ENCODE measurements at regions not wholly inside any gene's neighbourhood (a gene's known extent, or its start where the extent isn't known, plus 50 kb on each side); places are given as distances from the start of the nearest gene placed in this dataset.
A peak's percentile ranks its signal among the peaks of the same experiment; 100 is the strongest.

GRCh38 chr5:8034852-8035251, 165.9 kb downstream of the MTRR start:
- TF ChIP-seq, protein P1, sequence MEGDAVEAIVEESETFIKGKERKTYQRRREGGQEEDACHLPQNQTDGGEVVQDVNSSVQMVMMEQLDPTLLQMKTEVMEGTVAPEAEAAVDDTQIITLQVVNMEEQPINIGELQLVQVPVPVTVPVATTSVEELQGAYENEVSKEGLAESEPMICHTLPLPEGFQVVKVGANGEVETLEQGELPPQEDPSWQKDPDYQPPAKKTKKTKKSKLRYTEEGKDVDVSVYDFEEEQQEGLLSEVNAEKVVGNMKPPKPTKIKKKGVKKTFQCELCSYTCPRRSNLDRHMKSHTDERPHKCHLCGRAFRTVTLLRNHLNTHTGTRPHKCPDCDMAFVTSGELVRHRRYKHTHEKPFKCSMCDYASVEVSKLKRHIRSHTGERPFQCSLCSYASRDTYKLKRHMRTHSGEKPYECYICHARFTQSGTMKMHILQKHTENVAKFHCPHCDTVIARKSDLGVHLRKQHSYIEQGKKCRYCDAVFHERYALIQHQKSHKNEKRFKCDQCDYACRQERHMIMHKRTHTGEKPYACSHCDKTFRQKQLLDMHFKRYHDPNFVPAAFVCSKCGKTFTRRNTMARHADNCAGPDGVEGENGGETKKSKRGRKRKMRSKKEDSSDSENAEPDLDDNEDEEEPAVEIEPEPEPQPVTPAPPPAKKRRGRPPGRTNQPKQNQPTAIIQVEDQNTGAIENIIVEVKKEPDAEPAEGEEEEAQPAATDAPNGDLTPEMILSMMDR (IDR thresholded peaks at IDR 0.05; ENCODE audit: low read depth, low read length): no peak
- H3K4me3 ChIP-seq (replicated peaks in 1 of 2; ENCODE audit: low read depth in 2 of 2, low read length in 2 of 2): no peak overlapping the region

GRCh38 chr5:8048920-8049319, 180.0 kb downstream of the MTRR start:
- TF ChIP-seq, protein P1 (IDR thresholded peaks at IDR 0.05; ENCODE audit: low read depth, low read length): no peak
- no peak overlapping the region for H3K4me3 ChIP-seq (replicated peaks in 1 of 2; ENCODE audit: low read depth in 2 of 2, low read length in 2 of 2)
- no peak for DNase-seq (ENCODE audit: low read depth in 2 of 2)

More at GRCh38 chr5:8034852-8035251, 165.9 kb downstream of the MTRR start:
- DNase-seq (ENCODE audit: low read depth in 2 of 2): no peak

GRCh38 chr5:8050616-8051175, 181.7 kb downstream of the MTRR start:
- no peak overlapping the region for H3K4me3 ChIP-seq (replicated peaks in 1 of 2; ENCODE audit: low read depth in 2 of 2, low read length in 2 of 2)
- TF ChIP-seq, protein P1 (IDR thresholded peaks at IDR 0.05; ENCODE audit: low read depth, low read length): no peak
- no peak for DNase-seq (ENCODE audit: low read depth in 2 of 2)

DNA sequence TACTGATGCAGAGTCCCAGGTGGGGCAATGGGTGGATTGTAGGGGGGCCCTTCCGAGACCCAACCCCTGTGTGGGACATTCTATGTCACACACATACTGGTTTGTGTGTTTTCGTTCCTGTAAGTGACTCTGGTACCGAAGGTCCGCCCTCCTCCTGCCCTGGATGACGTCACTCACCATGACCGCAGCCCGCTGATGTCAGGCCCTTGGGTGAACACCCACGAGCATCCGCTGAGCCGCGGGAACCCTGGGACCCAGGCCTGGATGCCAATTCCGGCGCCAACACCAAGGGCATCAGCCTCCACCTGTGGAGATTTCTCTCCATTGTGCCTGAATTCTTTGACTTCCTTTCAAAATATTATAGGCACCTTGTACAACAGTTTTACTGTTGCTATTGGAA, 184.3 kb downstream of the MTRR start:
- H3K4me3 ChIP-seq (replicated peaks in 1 of 2; ENCODE audit: low read depth in 2 of 2, low read length in 2 of 2): no peak overlapping the region
- TF ChIP-seq, protein P1 (IDR thresholded peaks at IDR 0.05; ENCODE audit: low read depth, low read length): no peak

DNA sequence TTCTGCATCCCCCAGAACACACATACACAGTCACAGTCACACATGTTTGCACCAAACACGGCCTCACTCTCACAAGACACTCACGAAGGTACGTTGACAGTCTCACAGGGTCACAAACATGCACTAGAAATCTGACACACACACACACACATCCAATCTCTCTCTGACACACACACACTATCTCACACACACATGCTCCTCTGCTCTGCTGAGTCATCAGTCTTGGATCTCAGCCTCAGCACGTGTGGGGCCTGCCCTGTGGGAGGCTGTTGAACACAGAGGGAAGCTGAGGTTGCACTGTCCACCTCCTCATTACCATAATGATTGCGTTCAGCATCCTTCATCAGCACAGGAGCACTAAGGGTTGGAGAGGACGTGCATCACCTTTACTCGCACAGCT, 188.8 kb downstream of the MTRR start:
- H3K4me3 ChIP-seq (replicated peaks in 1 of 2; ENCODE audit: low read depth in 2 of 2, low read length in 2 of 2): no peak overlapping the region
- peak; percentile 6 to 33 for DNase-seq (ENCODE audit: low read depth in 2 of 2)
- TF ChIP-seq, protein P1 (IDR thresholded peaks at IDR 0.05; ENCODE audit: low read depth, low read length): no peak

More for the DNA sequence above, 184.3 kb downstream of the MTRR start:
- DNase-seq (ENCODE audit: low read depth in 2 of 2): no peak

GRCh38 chr5:8058616-8059190, 189.8 kb downstream of the MTRR start:
- no peak for DNase-seq (ENCODE audit: low read depth in 2 of 2)
- TF ChIP-seq, protein P1 (IDR thresholded peaks at IDR 0.05; ENCODE audit: low read depth, low read length): no peak
- no peak overlapping the region for H3K4me3 ChIP-seq (replicated peaks in 1 of 2; ENCODE audit: low read depth in 2 of 2, low read length in 2 of 2)

- DNase-seq (ENCODE audit: low read depth in 2 of 2): no peak
- H3K4me3 ChIP-seq (replicated peaks in 1 of 2; ENCODE audit: low read depth in 2 of 2, low read length in 2 of 2): no peak overlapping the region
- TF ChIP-seq, protein P1 (IDR thresholded peaks at IDR 0.05; ENCODE audit: low read depth, low read length): no peak
Observed at GRCh38 chr5:8059337-8059736, 190.4 kb downstream of the MTRR start.

Measured in cardiac fibroblast (primary cell).